Cardiac muscle cell (in vitro differentiated cells and primary cell): ENCODE measurements at regions not wholly inside any gene's neighbourhood (a gene's known extent, or its start where the extent isn't known, plus 50 kb on each side); places are given as distances from the start of the nearest gene placed in this dataset.
A peak's percentile ranks its signal among the peaks of the same experiment; 100 is the strongest.

Source experiments
- DNase-seq, 2 donors: peaks; one replicate each; pipeline versions ENCODE4 v3.0.0 to v3.0.0-alpha.2; 2010 to 2017; ENCODE audit warnings: low read depth in 1 of 2, low spot score in 1 of 2
- H3K27ac ChIP-seq: fragments of 200-600 bp; sonication (generic); 2 replicates; pipeline ENCODE4 v1.5.1; 2016
- H3K27me3 ChIP-seq: fragments of 200-600 bp; sonication (generic); 2 replicates; pipeline ENCODE4 v1.6.0; 2016; ENCODE audit warnings: control low read depth
- H3K36me3 ChIP-seq: fragments of 200-600 bp; sonication (generic); 2 replicates; pipeline ENCODE4 v1.5.1; 2016; ENCODE audit warnings: control low read depth
- H3K4me1 ChIP-seq: fragments of 200-600 bp; sonication (generic); 2 replicates; pipeline ENCODE4 v1.8.1; 2017; ENCODE audit warnings: low read depth, mild to moderate bottlenecking, mixed run types
- H3K4me3 ChIP-seq: fragments of 200-600 bp; sonication (generic); 2 replicates; pipeline ENCODE4 v1.5.1; 2016; ENCODE audit warnings: mild to moderate bottlenecking
- H3K9me3 ChIP-seq: fragments of 200-600 bp; sonication (generic); 2 replicates; pipeline ENCODE4 v1.5.1; 2017; ENCODE audit warnings: low read depth, mild to moderate bottlenecking, control low read depth
- CTCF ChIP-seq: IDR thresholded peaks from 2 replicates; pipeline ENCODE4 v1.5.1; 2012; ENCODE audit warnings: low read depth, mild to moderate bottlenecking, low read length

- peaks cover 12% of the 10 kb centered on the region for H3K4me1 ChIP-seq
- no peaks in the 10 kb centered on the region for H3K27me3 ChIP-seq
- TF ChIP-seq CTCF, result no peak
- peak in 1 of 2 donors; percentile 9 for DNase-seq
- H3K9me3 ChIP-seq, result no peaks in the 10 kb centered on the region
- H3K36me3 ChIP-seq, result no peaks in the 10 kb centered on the region
- H3K4me3 ChIP-seq, result no peak overlapping the region
- peak overlapping the region; percentile 55 for H3K27ac ChIP-seq
Measured at GRCh38 chrX:10051866-10052480, 84.8 kb downstream of the CLDN34 start.

DNA sequence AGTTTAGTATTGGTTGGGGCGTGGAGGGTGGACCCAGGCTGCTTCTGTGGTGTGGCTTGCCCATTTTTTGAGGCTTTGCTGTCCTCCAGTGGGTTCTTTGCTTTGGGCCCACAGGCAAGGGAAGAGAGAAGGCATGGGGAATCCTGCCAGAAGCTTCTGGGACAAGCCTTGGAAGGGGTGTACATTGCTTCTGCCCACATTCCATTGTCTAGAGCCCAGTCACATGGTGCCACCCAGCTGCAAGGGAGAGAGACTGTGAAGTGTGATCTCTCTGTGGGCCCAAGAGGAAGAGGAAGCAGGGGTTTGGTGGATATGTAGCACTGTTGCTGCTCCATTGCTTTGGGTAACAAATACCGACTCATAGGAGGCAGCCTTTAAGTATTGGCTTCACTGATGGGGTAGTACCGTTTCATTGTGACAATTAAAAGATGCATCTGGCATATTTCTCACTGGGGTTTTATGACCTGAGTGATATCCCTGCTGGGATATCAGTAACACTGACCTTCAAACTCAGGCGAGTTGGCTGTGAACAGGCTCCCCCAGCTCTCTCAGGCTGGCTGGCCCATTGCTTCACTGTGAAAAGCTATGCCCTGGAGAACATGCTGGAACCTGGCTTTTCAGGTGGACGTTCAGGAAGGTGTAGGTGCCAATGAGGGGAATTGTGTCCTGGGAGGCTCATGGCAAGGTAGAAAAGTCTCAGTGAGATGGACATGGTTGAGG, 85.9 kb downstream of the CLDN34 start:
- peak overlapping the region; percentile 55 for H3K27ac ChIP-seq
- no peak for TF ChIP-seq CTCF
- no peak for DNase-seq
- no peaks in the 10 kb centered on the region for H3K27me3 ChIP-seq
- H3K4me3 ChIP-seq, result no peak overlapping the region
- no peaks in the 10 kb centered on the region for H3K36me3 ChIP-seq
- H3K9me3 ChIP-seq, result no peaks in the 10 kb centered on the region
- peaks cover 12% of the 10 kb centered on the region for H3K4me1 ChIP-seq

- H3K4me1 ChIP-seq, result peaks cover 12% of the 10 kb centered on the region
- no peaks in the 10 kb centered on the region for H3K36me3 ChIP-seq
- DNase-seq, result no peak
- H3K27ac ChIP-seq, result no peak overlapping the region
- no peaks in the 10 kb centered on the region for H3K9me3 ChIP-seq
- H3K4me3 ChIP-seq, result no peak overlapping the region
- TF ChIP-seq CTCF, result no peak
- H3K27me3 ChIP-seq, result no peaks in the 10 kb centered on the region
Measured at GRCh38 chrX:10054396-10054795, 87.2 kb downstream of the CLDN34 start.

DNA sequence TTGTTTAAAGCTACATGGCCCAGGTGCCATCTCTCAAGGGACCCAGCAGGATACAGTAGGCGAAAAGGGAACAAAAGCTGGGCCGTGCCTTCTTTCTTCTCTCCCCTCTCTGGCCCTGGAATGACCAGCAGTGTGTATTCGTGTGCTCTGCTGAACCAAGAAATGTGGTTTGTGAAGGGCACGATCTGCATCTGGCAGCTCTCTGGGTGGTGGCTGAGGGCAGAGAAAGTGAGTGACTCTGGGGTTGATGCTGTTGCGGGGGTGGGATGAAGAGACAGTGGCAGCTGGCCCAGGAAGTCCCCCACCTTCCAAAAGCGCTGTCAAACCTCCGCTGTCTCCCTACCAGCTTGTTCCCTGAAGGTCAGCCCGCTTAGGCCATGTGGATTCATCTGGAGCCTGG, 88.3 kb downstream of the CLDN34 start:
- no peak for TF ChIP-seq CTCF
- no peaks in the 10 kb centered on the region for H3K9me3 ChIP-seq
- H3K4me3 ChIP-seq, result no peak overlapping the region
- no peak for DNase-seq
- H3K4me1 ChIP-seq, result peaks cover 12% of the 10 kb centered on the region
- no peaks in the 10 kb centered on the region for H3K27me3 ChIP-seq
- no peak overlapping the region for H3K27ac ChIP-seq
- H3K36me3 ChIP-seq, result no peaks in the 10 kb centered on the region

DNA sequence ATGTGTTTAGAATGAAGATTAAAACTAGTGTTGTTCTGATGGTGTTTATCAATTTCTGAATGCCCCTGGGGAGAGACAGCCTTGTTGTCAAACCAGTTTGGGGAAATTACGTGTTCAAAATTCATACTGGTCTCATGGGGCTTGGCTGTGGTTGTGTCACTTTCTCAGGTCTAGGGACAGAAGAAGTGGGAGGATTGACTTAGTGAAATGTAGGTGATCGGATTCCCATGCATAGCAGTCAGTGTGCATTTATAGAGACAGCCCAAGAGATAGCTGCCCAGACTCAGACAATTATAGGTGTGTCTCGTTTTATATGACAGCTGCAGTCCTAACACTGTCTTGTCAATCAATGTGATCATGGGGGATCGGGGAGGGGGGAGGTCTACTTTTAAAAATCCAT, 94.4 kb upstream of the CLCN4 start:
- DNase-seq, result no peak
- H3K4me3 ChIP-seq, result no peak overlapping the region
- no peaks in the 10 kb centered on the region for H3K9me3 ChIP-seq
- no peaks in the 10 kb centered on the region for H3K4me1 ChIP-seq
- H3K27ac ChIP-seq, result no peak overlapping the region
- H3K36me3 ChIP-seq, result no peaks in the 10 kb centered on the region
- no peak for TF ChIP-seq CTCF
- H3K27me3 ChIP-seq, result no peaks in the 10 kb centered on the region
